Breast epithelium (tissue), 4 donors: ENCODE measurements at regions not wholly inside any gene's neighbourhood (a gene's known extent, or its start where the extent isn't known, plus 50 kb on each side); places are given as distances from the start of the nearest gene placed in this dataset.

ENCODE experiments used
- DNase-seq, 2 donors: peaks; one replicate each; pipeline ENCODE4 v3.0.0-alpha.2; 2019; ENCODE audit warnings: low spot score in 2 of 2
- H3K27ac ChIP-seq, 2 donors: fragments of 200-600 bp; sonication (generic) in 1 of 2; one replicate each; pipeline ENCODE4 v1.5.1; 2016 to 2019; ENCODE audit warnings: mild to moderate bottlenecking in 1 of 2
- H3K27me3 ChIP-seq, 2 donors: fragments of 200-600 bp; sonication (generic) in 1 of 2; one replicate each; pipeline versions ENCODE4 v1.5.1 to v1.6.0; 2017 to 2019; ENCODE audit warnings: control low read depth in 1 of 2, mild to moderate bottlenecking in 1 of 2
- H3K36me3 ChIP-seq: fragments of 200-600 bp; one replicate; pipeline ENCODE4 v1.5.1; 2019
- H3K4me1 ChIP-seq, 2 donors: fragments of 200-600 bp; sonication (generic); one replicate each; pipeline ENCODE4 v1.5.1; 2016 to 2019; ENCODE audit warnings: control low read depth in 1 of 2
- H3K4me3 ChIP-seq, 3 donors: fragments of 200-600 bp; sonication (generic); 1 replicate in 2 of 3; 2 replicates in 1 of 3; pipeline ENCODE4 v1.5.1; 2016 to 2019; ENCODE audit warnings: mild to moderate bottlenecking in 3 of 3, moderate library complexity in 2 of 3
- H3K9me3 ChIP-seq, 2 donors: fragments of 200-600 bp; sonication (generic) in 1 of 2; one replicate each; pipeline ENCODE4 v1.5.1; 2016 to 2019; ENCODE audit warnings: control low read depth in 1 of 2
- CTCF ChIP-seq, 3 donors: fragments of 450-650 bp; IDR thresholded peaks; one replicate each; pipeline ENCODE4 v1.5.1; 2016 to 2017; ENCODE audit warnings: antibody characterized with exemption in 3 of 3, mild to moderate bottlenecking in 3 of 3, moderate library complexity in 3 of 3
- POLR2A ChIP-seq: fragments of 450-650 bp; IDR thresholded peaks from one replicate; pipeline ENCODE4 v1.6.1; 2016; ENCODE audit warnings: antibody characterized with exemption, mild to moderate bottlenecking, moderate library complexity
- POLR2AphosphoS5 ChIP-seq, 3 donors: sonication (generic); formaldehyde crosslinking; IDR thresholded peaks; one replicate each; pipeline ENCODE4 v1.6.1; 2017; ENCODE audit warnings: antibody characterized with exemption in 3 of 3
- intact Hi-C: fragments of 100-400 bp; cut with DNase I; formaldehyde crosslinking; loops from one replicate; pipeline ENCODE4 v1.15.1; 2023; ENCODE audit warnings: low total_unique reads

GRCh38 chr12:127414636-127415035 lies 852.3 kb upstream of the TMEM132C start:
- TF ChIP-seq POLR2A (no peak), POLR2AphosphoS5 (IDR thresholded peaks at IDR 0.05) (no peak), CTCF (IDR thresholded peaks at IDR 0.05) (no peak)
- no peaks in the 10 kb centered on the region for H3K4me1 ChIP-seq
- intact Hi-C loops, result no loop called here

GRCh38 chr12:127416796-127417195 lies 850.2 kb upstream of the TMEM132C start:
- TF ChIP-seq POLR2AphosphoS5 (IDR thresholded peaks at IDR 0.05) (no peak), POLR2A (no peak), CTCF (IDR thresholded peaks at IDR 0.05) (no peak)
- H3K9me3 ChIP-seq, result peaks cover 0 to 4% of the 10 kb centered on the region in 2 donors
- no peak overlapping the region for H3K4me3 ChIP-seq
- H3K36me3 ChIP-seq, result no peaks in the 10 kb centered on the region
- intact Hi-C loops, result no loop called here
- no peaks in the 10 kb centered on the region for H3K4me1 ChIP-seq
- no peak overlapping the region for H3K27ac ChIP-seq
- no peaks in the 10 kb centered on the region for H3K27me3 ChIP-seq
- DNase-seq, result no peak

More at GRCh38 chr12:127414636-127415035, 852.3 kb upstream of the TMEM132C start:
- DNase-seq, result no peak
- Histone ChIP-seq H3K9me3 (peaks cover 0 to 4% of the 10 kb centered on the region in 2 donors), H3K4me3 (no peak overlapping the region), H3K27me3 (no peaks in the 10 kb centered on the region), H3K36me3 (no peaks in the 10 kb centered on the region), H3K27ac (no peak overlapping the region)

GRCh38 chr12:127419111-127419510 lies 847.9 kb upstream of the TMEM132C start:
- DNase-seq, result no peak
- no peak for TF ChIP-seq POLR2A
- no peak for TF ChIP-seq CTCF (IDR thresholded peaks at IDR 0.05)
- TF ChIP-seq POLR2AphosphoS5 (IDR thresholded peaks at IDR 0.05), result no peak
- no peak overlapping the region for H3K27ac ChIP-seq
- no peaks in the 10 kb centered on the region for H3K4me1 ChIP-seq
- no peaks in the 10 kb centered on the region for H3K27me3 ChIP-seq
- H3K36me3 ChIP-seq, result no peaks in the 10 kb centered on the region
- H3K4me3 ChIP-seq, result no peak overlapping the region
- intact Hi-C loops, result no loop called here
- peaks cover 0 to 4% of the 10 kb centered on the region in 2 donors for H3K9me3 ChIP-seq

GRCh38 chr12:127421614-127422013 lies 845.4 kb upstream of the TMEM132C start:
- intact Hi-C loops, result no loop called here
- Histone ChIP-seq H3K4me1 (no peaks in the 10 kb centered on the region), H3K27ac (no peak overlapping the region), H3K27me3 (no peaks in the 10 kb centered on the region), H3K9me3 (peaks cover 0 to 4% of the 10 kb centered on the region in 2 donors), H3K36me3 (no peaks in the 10 kb centered on the region), H3K4me3 (no peak overlapping the region)
- TF ChIP-seq POLR2A, result no peak
- no peak for TF ChIP-seq POLR2AphosphoS5 (IDR thresholded peaks at IDR 0.05)
- TF ChIP-seq CTCF (IDR thresholded peaks at IDR 0.05), result no peak
- DNase-seq, result no peak

- Histone ChIP-seq H3K9me3 (no peaks in the 10 kb centered on the region), H3K27me3 (no peaks in the 10 kb centered on the region), H3K4me1 (no peaks in the 10 kb centered on the region), H3K4me3 (no peak overlapping the region), H3K36me3 (no peaks in the 10 kb centered on the region), H3K27ac (no peak overlapping the region)
- intact Hi-C loops, result no loop called here
- TF ChIP-seq POLR2AphosphoS5 (IDR thresholded peaks at IDR 0.05) (no peak), CTCF (IDR thresholded peaks at IDR 0.05) (no peak), POLR2A (no peak)
- DNase-seq, result no peak
Measured at GRCh38 chr12:127422935-127423566, 843.9 kb upstream of the TMEM132C start.
